ENCODE measurements at regions not wholly inside any gene's neighbourhood (a gene's known extent, or its start where the extent isn't known, plus 50 kb on each side); places are given as distances from the start of the nearest gene placed in this dataset.

DNA sequence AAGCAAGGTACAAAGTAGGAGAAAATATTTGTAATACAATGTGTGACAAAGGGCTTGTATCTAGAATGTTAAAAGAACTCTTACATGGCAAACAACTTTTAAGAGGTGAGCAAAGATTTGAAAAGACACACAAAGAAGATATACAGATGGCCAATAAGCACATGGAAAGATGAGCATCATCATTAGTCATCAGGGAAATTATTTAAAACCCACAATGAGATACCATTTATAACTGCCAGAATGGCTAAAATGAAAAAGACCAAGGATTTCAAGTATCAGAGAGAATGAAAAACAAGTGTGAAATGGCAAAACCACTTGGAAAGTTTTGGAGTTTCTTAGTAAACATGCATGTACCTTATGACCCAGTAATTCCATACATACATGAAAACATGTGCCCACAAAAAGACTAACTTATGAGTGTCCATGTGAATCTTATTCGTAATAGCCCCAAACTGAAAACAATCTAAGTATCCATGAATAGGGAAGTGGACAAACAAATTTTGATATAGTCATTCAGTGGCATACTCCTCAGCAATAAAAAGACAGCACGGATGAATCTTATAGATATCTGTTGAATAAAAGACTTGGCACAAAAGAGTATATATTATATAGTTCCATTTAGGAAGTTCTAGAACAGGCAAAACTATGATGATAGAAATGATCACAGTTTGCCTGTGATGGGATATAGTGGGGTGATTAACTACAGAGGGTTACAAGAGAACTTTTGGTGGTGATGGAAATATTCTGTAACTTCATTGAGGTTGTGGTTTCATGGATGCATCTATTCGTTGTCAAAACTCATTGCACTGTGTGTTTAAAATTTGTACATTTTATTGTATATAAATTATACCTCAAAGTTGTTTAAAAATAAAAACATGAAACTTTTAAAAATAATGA is 82.0 kb downstream of the DISP1 start:
- TF ChIP-seq CTCF (IDR thresholded peaks at IDR 0.05; ENCODE audit: low read depth, low read length, missing input control) (no peak), YY1 (IDR thresholded peaks at IDR 0.05) (no peak), JUND (IDR thresholded peaks at IDR 0.05) (no peak), TAF1 (conservative IDR thresholded peaks at IDR 0.05) (no peak)
- TF ChIP-seq, protein P1, sequence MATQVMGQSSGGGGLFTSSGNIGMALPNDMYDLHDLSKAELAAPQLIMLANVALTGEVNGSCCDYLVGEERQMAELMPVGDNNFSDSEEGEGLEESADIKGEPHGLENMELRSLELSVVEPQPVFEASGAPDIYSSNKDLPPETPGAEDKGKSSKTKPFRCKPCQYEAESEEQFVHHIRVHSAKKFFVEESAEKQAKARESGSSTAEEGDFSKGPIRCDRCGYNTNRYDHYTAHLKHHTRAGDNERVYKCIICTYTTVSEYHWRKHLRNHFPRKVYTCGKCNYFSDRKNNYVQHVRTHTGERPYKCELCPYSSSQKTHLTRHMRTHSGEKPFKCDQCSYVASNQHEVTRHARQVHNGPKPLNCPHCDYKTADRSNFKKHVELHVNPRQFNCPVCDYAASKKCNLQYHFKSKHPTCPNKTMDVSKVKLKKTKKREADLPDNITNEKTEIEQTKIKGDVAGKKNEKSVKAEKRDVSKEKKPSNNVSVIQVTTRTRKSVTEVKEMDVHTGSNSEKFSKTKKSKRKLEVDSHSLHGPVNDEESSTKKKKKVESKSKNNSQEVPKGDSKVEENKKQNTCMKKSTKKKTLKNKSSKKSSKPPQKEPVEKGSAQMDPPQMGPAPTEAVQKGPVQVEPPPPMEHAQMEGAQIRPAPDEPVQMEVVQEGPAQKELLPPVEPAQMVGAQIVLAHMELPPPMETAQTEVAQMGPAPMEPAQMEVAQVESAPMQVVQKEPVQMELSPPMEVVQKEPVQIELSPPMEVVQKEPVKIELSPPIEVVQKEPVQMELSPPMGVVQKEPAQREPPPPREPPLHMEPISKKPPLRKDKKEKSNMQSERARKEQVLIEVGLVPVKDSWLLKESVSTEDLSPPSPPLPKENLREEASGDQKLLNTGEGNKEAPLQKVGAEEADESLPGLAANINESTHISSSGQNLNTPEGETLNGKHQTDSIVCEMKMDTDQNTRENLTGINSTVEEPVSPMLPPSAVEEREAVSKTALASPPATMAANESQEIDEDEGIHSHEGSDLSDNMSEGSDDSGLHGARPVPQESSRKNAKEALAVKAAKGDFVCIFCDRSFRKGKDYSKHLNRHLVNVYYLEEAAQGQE (IDR thresholded peaks at IDR 0.05) = no peak
- TF ChIP-seq, protein P2, sequence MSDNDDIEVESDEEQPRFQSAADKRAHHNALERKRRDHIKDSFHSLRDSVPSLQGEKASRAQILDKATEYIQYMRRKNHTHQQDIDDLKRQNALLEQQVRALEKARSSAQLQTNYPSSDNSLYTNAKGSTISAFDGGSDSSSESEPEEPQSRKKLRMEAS (IDR thresholded peaks at IDR 0.05) = no peak
